Keratinocyte (primary cell): ENCODE measurements at regions not wholly inside any gene's neighbourhood (a gene's known extent, or its start where the extent isn't known, plus 50 kb on each side); places are given as distances from the start of the nearest gene placed in this dataset.

Source experiments
- DNase-seq: peaks from one replicate; pipeline ENCODE4 v3.0.0-alpha.2; 2011; ENCODE audit warnings: low read depth, missing footprints, low spot score
- FAIRE-seq: peaks from 2 replicates; lab custom pipeline; 2011; peaks lifted over from hg19 to GRCh38; lab: Jason Lieb, UNC
- H2AFZ ChIP-seq: 2 replicates; pipeline ENCODE4 v1.6.0; 2012; ENCODE audit warnings: low read length, control low read depth, inconsistent platforms; ENCODE audit not compliant: control insufficient read depth
- H3K27ac ChIP-seq: 2 replicates; pipeline ENCODE4 v1.5.1; 2011; ENCODE audit warnings: low read length; ENCODE audit not compliant: control insufficient read depth, insufficient read depth
- H3K27me3 ChIP-seq: 3 replicates; pipeline ENCODE4 v1.6.0; 2011; ENCODE audit warnings: low read length; ENCODE audit not compliant: control insufficient read depth, insufficient read depth; ENCODE audit errors: extremely low read depth
- H3K36me3 ChIP-seq, 2 experiments: 2 replicates in 1 of 2; 3 replicates in 1 of 2; pipeline ENCODE4 v1.5.1; 2011; ENCODE audit warnings: low read length in 2 of 2, mild to moderate bottlenecking in 1 of 2; ENCODE audit not compliant: control insufficient read depth in 2 of 2, insufficient read depth in 2 of 2; ENCODE audit errors: extremely low read depth in 1 of 2
- H3K4me1 ChIP-seq: 3 replicates; pipeline ENCODE4 v1.5.1; 2011; ENCODE audit warnings: low read length; ENCODE audit not compliant: control insufficient read depth, insufficient read depth; ENCODE audit errors: extremely low read depth
- H3K4me2 ChIP-seq: 3 replicates; pipeline ENCODE4 v1.6.0; 2011; ENCODE audit warnings: low read depth, low read length; ENCODE audit not compliant: control insufficient read depth, insufficient read depth; ENCODE audit errors: extremely low read depth
- H3K4me3 ChIP-seq, 3 experiments: fragments of 200-600 bp in 1 of 3; sonication (generic) in 1 of 3; 2 replicates in 2 of 3; 3 replicates in 1 of 3; pipeline ENCODE4 v1.5.1; 2011 to 2016; ENCODE audit warnings: low read length in 3 of 3, mild to moderate bottlenecking in 3 of 3, control low read depth in 2 of 3, inconsistent platforms in 1 of 3, low read depth in 1 of 3, mixed read lengths in 1 of 3, mixed run types in 1 of 3, moderate library complexity in 1 of 3; ENCODE audit not compliant: control insufficient read depth in 2 of 3, insufficient read depth in 2 of 3; ENCODE audit errors: extremely low read depth in 1 of 3
- H3K79me2 ChIP-seq: 2 replicates; pipeline ENCODE4 v1.6.0; 2012; ENCODE audit warnings: low read length; ENCODE audit not compliant: control insufficient read depth, insufficient read depth
- H3K9ac ChIP-seq: 3 replicates; pipeline ENCODE4 v1.6.0; 2011; ENCODE audit warnings: low read length; ENCODE audit not compliant: control insufficient read depth, insufficient read depth; ENCODE audit errors: extremely low read depth
- H3K9me1 ChIP-seq: 3 replicates; pipeline ENCODE4 v1.6.0; 2011; ENCODE audit warnings: low read length; ENCODE audit not compliant: control insufficient read depth, insufficient read depth; ENCODE audit errors: extremely low read depth
- H3K9me3 ChIP-seq: 2 replicates; pipeline ENCODE4 v1.5.1; 2012; ENCODE audit warnings: low read depth, low read length; ENCODE audit not compliant: control insufficient read depth
- H4K20me1 ChIP-seq: 3 replicates; pipeline ENCODE4 v1.6.0; 2011; ENCODE audit warnings: low read length; ENCODE audit not compliant: control insufficient read depth, insufficient read depth; ENCODE audit errors: extremely low read depth
- CTCF ChIP-seq, 3 experiments: IDR thresholded peaks in 1 of 3; conservative IDR thresholded peaks in 1 of 3; optimal IDR thresholded peaks in 1 of 3; 2 replicates in 2 of 3; 3 replicates in 1 of 3; pipeline versions ENCODE3 to v1.5.1; 2011; ENCODE audit warnings: low read length in 3 of 3, mild to moderate bottlenecking in 3 of 3, moderate library complexity in 2 of 3, control low read depth in 1 of 3, inconsistent platforms in 1 of 3; ENCODE audit not compliant: insufficient read depth in 2 of 3; ENCODE audit errors: extremely low read depth in 1 of 3
- EZH2 ChIP-seq: IDR thresholded peaks from one replicate; pipeline ENCODE4 v1.6.1; 2012; ENCODE audit warnings: inconsistent platforms, mild to moderate bottlenecking, low read length, moderate library complexity
- dilution Hi-C: fragments of 300-500 bp; cut with MboI; formaldehyde crosslinking; loops from one replicate; pipeline ENCODE4 v1.7.0; 2020; ENCODE audit warnings: low sequenced_read_pairs; ENCODE audit not compliant: extremely low pct_ligation_motif_present

GRCh38 chr4:54588404-54588803, 69.4 kb upstream of the KIT start:
- no peak overlapping the region for H2AFZ ChIP-seq
- peak overlapping the region; percentile 43 for H3K4me2 ChIP-seq
- no peaks in the 10 kb centered on the region for H3K27me3 ChIP-seq
- H4K20me1 ChIP-seq = no peaks in the 10 kb centered on the region
- dilution Hi-C loops = no loop called here
- H3K79me2 ChIP-seq = no peaks in the 10 kb centered on the region
- TF ChIP-seq CTCF (optimal IDR thresholded peaks at IDR 0.05 in 1 of 3, IDR thresholded peaks at IDR 0.05 in 1 of 3, conservative IDR thresholded peaks at IDR 0.05 in 1 of 3; ENCODE audit: extremely low read depth in 1 of 3, insufficient read depth in 2 of 3, low read length in 3 of 3) = no peak
- TF ChIP-seq EZH2 = no peak
- H3K36me3 ChIP-seq = no peaks in the 10 kb centered on the region
- no peaks in the 10 kb centered on the region for H3K9me3 ChIP-seq
- peak overlapping the region in 1 of 3 experiments; percentile 14 for H3K4me3 ChIP-seq
- H3K27ac ChIP-seq = peak overlapping the region; percentile 60
- no peak overlapping the region for H3K9ac ChIP-seq
- H3K4me1 ChIP-seq = peaks cover 40% of the 10 kb centered on the region
- DNase-seq (peak; percentile 33), FAIRE-seq (peak; percentile 93)
- no peaks in the 10 kb centered on the region for H3K9me1 ChIP-seq

DNA sequence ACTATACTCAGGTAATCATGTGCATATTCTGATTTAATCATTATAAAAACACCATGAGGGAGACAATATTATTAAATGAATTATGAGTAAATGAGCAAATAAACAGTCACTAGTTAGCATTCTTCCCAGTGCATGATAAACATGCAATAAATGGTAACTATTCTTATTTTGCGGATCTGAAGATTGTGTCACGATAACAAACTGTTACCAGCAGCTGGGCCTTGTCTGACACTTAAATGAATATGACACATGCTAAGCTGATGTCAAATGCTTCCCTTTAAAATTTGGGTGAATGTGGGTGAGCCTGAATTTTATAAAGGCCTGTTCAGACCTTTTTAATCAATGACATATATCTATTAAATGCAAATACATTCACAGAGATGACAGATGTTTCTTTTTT, 68.2 kb upstream of the KIT start:
- TF ChIP-seq EZH2 (no peak), CTCF (optimal IDR thresholded peaks at IDR 0.05 in 1 of 3, IDR thresholded peaks at IDR 0.05 in 1 of 3, conservative IDR thresholded peaks at IDR 0.05 in 1 of 3; ENCODE audit: extremely low read depth in 1 of 3, insufficient read depth in 2 of 3, low read length in 3 of 3) (no peak)
- no peaks in the 10 kb centered on the region for H4K20me1 ChIP-seq
- no peaks in the 10 kb centered on the region for H3K9me3 ChIP-seq
- DNase-seq = no peak
- no peaks in the 10 kb centered on the region for H3K27me3 ChIP-seq
- H2AFZ ChIP-seq = no peak overlapping the region
- no peaks in the 10 kb centered on the region for H3K36me3 ChIP-seq
- no peak overlapping the region for H3K27ac ChIP-seq
- H3K4me2 ChIP-seq = no peak overlapping the region
- H3K79me2 ChIP-seq = no peaks in the 10 kb centered on the region
- H3K4me1 ChIP-seq = peaks cover 40% of the 10 kb centered on the region
- no peak overlapping the region for H3K9ac ChIP-seq
- H3K4me3 ChIP-seq = no peak overlapping the region
- dilution Hi-C loops = no loop called here
- FAIRE-seq = no peak
- H3K9me1 ChIP-seq = no peaks in the 10 kb centered on the region
